SK-N-SH treated with all-trans-retinoic acid at 6 μM for 48 hours (cell line): ENCODE measurements at regions not wholly inside any gene's neighbourhood (a gene's known extent, or its start where the extent isn't known, plus 50 kb on each side); places are given as distances from the start of the nearest gene placed in this dataset.

Experiments used
- ZNF8 ChIP-seq: fragments of 450-650 bp; formaldehyde crosslinking; IDR thresholded peaks from 2 replicates; pipeline ENCODE4 v1.5.0; 2020; ENCODE audit warnings: mild to moderate bottlenecking, moderate library complexity
- TF ChIP-seq, protein P1 (sequence below): fragments of 250-450 bp; sonication (Bioruptor Pico); IDR thresholded peaks from 2 replicates; pipeline ENCODE4 v1.5.1; 2021; ENCODE audit warnings: mild to moderate bottlenecking, moderate library complexity

DNA sequence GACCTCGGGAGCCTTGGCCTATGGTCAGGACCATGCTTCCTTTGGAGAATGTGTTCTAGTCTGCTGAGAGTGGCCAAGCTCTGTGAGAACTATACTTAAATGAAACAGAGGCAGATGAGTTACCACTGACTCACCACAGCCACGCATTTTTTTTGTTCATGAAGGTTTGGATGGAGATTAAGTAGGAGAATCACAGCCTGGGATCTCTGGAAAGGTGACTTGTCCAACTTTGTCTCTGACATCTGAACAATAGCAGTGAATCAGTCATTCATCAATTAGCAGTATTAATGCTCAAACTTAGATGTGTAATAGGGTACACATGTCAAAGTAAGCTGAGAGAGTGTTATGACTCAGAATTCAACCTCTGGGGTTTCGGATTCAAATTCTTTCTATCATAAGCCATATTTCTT is 100.7 kb upstream of the ANO3 start:
- TF ChIP-seq, protein P1, sequence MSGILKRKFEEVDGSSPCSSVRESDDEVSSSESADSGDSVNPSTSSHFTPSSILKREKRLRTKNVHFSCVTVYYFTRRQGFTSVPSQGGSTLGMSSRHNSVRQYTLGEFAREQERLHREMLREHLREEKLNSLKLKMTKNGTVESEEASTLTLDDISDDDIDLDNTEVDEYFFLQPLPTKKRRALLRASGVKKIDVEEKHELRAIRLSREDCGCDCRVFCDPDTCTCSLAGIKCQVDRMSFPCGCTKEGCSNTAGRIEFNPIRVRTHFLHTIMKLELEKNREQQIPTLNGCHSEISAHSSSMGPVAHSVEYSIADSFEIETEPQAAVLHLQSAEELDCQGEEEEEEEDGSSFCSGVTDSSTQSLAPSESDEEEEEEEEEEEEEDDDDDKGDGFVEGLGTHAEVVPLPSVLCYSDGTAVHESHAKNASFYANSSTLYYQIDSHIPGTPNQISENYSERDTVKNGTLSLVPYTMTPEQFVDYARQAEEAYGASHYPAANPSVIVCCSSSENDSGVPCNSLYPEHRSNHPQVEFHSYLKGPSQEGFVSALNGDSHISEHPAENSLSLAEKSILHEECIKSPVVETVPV (CRISPR knock-in tag): peak; percentile 67; the same call in 1 of the 2 replicates
- TF ChIP-seq ZNF8 (CRISPR knock-in tag): no peak
